ENCODE measurements at regions not wholly inside any gene's neighbourhood (a gene's known extent, or its start where the extent isn't known, plus 50 kb on each side); places are given as distances from the start of the nearest gene placed in this dataset.

DNA sequence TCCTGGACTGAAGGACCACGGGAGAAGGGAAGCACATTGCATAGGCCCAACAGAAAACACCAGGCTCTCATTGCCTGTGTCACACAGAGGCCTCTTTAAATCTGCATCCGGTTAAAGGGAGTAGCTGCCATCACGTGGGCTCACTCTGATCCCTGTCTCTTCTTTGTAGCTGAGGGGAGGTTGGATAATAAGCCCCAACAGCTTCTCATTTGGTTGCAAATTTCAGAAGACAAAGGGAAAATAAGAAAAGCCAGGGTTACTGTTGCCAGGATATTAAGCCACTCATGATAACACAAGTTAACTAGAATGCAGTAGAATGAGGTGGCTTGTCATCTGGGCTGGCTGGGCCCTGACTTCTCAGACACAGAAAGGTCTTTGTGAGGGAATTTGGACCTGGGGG lies 325.1 kb upstream of the ERCC4 start:
- TF ChIP-seq CTCF (IDR thresholded peaks at IDR 0.05) (no peak), POLR2A (IDR thresholded peaks at IDR 0.05) (no peak)

All from right lobe of liver (tissue), 4 donors.